Activated naive CD8-positive, alpha-beta T cell (primary cell): ENCODE measurements at regions not wholly inside any gene's neighbourhood (a gene's known extent, or its start where the extent isn't known, plus 50 kb on each side); places are given as distances from the start of the nearest gene placed in this dataset.
"Not testable (repeated sequence)": the region's sequence is repeated elsewhere in the genome, so short reads cannot be mapped to it uniquely, and the experiment has no call there.

ENCODE experiments used
- H3K27ac Mint-ChIP-seq: one replicate; pipeline ENCODE4 v1.8.0; 2021; ENCODE audit warnings: mixed read lengths
- H3K27me3 Mint-ChIP-seq: one replicate; pipeline ENCODE4 v1.8.0; 2021; ENCODE audit warnings: mixed read lengths
- H3K36me3 Mint-ChIP-seq: one replicate; pipeline ENCODE4 v1.8.0; 2021; ENCODE audit warnings: mixed read lengths
- H3K4me1 Mint-ChIP-seq: one replicate; pipeline ENCODE4 v1.8.0; 2021; ENCODE audit warnings: low read depth, mixed read lengths
- H3K4me3 Mint-ChIP-seq: one replicate; pipeline ENCODE4 v1.8.0; 2021; ENCODE audit warnings: mild to moderate bottlenecking, mixed read lengths
- H3K9me3 Mint-ChIP-seq: one replicate; pipeline ENCODE4 v1.8.0; 2021; ENCODE audit warnings: low read depth, mixed read lengths

DNA sequence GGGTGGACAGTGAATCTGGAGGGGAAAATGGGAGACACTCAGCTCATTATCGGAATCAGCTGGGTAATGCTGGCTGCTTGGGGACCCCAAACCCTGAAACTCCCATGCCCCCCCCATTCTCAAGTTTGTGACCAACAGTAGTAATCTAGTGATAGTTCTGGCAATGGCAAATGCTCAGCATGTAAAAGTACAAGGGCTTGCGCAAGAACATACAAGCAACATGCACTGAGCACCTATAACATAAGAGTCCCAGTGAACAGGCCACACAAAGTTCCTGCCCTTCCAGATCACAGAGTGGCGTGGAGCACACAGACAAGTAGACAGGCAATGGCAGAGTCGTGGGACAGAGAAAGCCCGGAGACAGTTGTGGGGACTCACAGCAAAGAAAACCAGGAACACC, 407.9 kb downstream of the MED13L start:
- Mint-ChIP-seq H3K4me3 (no peak overlapping the region), H3K27ac (no peak overlapping the region), H3K9me3 (no peaks in the 10 kb centered on the region), H3K27me3 (peaks cover 26% of the 10 kb centered on the region), H3K4me1 (no peaks in the 10 kb centered on the region), H3K36me3 (no peaks in the 10 kb centered on the region)

DNA sequence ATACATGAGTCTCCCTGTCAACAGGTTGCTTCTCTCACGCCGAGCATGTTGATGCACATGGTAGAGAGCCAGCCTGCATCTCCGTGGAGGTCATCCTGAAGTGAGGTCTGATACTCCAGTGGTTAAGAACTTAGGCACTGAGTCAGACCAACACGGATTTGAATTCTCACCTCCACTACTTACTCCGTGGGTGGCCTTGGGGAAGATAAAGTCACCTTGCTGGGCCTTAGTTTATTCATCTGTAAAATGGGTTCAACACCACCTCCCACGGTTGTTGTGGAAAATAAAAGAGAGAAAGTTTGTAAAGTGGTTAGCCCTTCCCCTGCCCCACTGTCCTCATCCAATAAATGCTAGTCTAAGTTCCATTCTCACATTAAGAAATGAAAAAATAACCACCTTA, 408.9 kb downstream of the MED13L start:
- no peaks in the 10 kb centered on the region for H3K4me1 Mint-ChIP-seq
- H3K36me3 Mint-ChIP-seq, result no peaks in the 10 kb centered on the region
- no peak overlapping the region for H3K27ac Mint-ChIP-seq
- H3K27me3 Mint-ChIP-seq, result peaks cover 22% of the 10 kb centered on the region
- no peak overlapping the region for H3K4me3 Mint-ChIP-seq
- H3K9me3 Mint-ChIP-seq, result no peaks in the 10 kb centered on the region

DNA sequence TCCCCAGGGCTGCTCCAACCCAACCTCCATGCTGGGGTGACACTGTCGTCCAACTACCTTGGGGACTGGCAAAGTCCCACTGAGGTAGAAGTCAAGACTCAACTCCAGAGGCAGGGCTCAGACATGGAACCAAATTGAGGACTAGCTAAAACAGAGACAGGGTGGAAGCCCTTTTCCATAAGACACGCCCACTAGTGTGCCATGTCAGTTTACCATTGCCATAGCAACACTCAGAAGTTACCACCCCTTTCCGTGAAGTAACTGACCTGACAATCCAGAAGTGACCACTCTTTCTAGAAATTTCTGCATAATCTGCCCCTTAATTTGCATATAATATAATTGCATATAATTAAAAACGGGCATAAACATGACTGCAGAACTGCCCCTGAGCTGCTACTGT, 409.6 kb downstream of the MED13L start:
- Mint-ChIP-seq H3K4me3 (no peak overlapping the region), H3K4me1 (no peaks in the 10 kb centered on the region), H3K27me3 (peaks cover 20% of the 10 kb centered on the region), H3K36me3 (no peaks in the 10 kb centered on the region), H3K9me3 (no peaks in the 10 kb centered on the region), H3K27ac (no peak overlapping the region)

DNA sequence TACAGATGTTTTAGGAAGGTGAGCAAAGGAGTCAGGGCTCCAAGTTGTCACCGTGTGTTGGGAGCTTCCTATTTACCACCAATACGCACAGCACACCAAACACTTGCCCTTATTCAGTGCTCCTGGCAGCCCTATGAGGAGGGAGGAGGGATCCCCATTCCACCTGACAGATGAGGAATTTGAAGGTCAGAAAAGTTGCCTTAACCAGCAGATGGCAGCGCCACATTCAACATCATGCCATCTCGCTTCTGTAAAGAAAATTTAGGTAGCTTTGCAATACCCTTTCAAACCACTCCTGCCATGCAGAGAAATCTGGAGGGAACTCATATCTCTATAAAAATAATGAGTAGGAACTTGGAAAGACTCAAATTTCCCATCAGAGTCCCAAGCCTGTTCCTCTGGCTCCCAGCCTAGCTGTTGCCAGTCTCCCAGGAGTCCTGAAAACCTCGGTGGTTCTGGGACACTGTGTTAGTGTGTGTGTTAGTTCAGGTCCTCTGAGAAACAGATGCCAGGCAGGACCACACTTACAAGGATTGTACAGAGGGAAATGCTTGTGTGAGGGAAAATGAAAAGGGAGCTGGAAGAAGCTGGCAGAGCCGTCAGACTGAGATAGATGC, 410.5 kb downstream of the MED13L start:
- Mint-ChIP-seq H3K36me3 (no peaks in the 10 kb centered on the region), H3K27ac (no peak overlapping the region), H3K4me3 (no peak overlapping the region), H3K9me3 (no peaks in the 10 kb centered on the region), H3K4me1 (no peaks in the 10 kb centered on the region), H3K27me3 (peaks cover 19% of the 10 kb centered on the region)

DNA sequence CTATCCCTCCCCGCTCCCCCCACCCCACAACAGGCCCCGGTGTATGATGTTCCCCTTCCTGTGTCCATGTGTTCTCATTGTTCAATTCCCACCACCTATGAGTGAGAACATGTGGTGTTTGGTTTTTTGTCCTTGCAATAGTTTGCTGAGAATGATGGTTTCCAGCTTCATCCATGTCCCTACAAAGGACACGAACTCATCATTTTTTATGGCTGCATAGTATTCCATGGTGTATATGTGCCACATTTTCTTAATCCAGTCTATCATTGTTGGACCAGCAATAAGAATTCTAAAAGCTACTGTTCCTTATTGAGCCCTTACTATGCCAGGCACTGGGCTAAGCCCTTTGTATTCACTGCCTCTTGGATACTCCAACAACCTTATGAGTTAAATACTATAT, 411.2 kb downstream of the MED13L start:
- H3K36me3 Mint-ChIP-seq, H3K27ac Mint-ChIP-seq, H3K4me1 Mint-ChIP-seq, H3K9me3 Mint-ChIP-seq, H3K4me3 Mint-ChIP-seq: not testable (repeated sequence)
- peaks cover 20% of the 10 kb centered on the region for H3K27me3 Mint-ChIP-seq

DNA sequence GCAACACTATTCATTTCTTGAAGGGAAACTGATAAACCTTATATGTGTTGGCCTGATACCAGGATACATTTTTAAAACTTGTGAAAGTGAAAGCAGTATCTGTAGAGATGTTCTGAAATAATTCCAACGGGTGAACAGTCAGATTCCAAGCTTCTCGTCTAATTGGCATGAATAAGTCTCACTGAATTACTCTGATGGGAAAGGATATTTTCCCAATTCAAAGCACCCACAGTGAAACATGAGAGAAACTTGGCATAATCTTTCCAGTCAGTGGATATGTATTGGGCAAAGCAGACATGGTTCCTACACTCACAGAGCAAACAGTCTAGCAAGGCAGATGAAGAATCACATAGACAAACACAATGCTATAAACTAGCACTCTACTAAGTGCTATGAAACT, 413.1 kb downstream of the MED13L start:
- Mint-ChIP-seq H3K27ac (no peak overlapping the region), H3K36me3 (no peaks in the 10 kb centered on the region), H3K27me3 (peaks cover 17% of the 10 kb centered on the region), H3K4me1 (no peaks in the 10 kb centered on the region), H3K9me3 (peaks cover 3% of the 10 kb centered on the region), H3K4me3 (no peak overlapping the region)

DNA sequence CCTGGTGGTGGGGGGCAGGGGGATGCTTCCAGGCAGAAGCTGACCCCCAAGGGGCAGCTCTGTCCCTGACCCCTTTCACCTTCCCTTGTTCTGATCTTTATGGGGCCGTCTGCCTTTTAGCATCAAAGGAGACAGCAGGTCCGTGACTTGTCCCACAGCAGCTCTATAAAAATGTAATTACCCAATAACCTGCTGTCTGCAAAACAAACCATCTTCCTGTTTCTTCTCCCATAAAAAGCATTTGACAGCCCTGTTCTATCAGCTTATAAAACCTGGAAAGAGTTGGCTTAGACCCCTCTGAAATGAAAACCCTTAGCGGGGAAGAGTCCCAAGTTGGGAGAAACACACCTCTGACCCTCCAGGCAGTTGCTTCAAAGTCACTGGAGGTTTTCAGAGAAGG, 416.9 kb downstream of the MED13L start:
- H3K4me1 Mint-ChIP-seq, result no peaks in the 10 kb centered on the region
- peaks cover 3% of the 10 kb centered on the region for H3K9me3 Mint-ChIP-seq
- H3K27me3 Mint-ChIP-seq, result peaks cover 23% of the 10 kb centered on the region
- no peaks in the 10 kb centered on the region for H3K36me3 Mint-ChIP-seq
- no peak overlapping the region for H3K27ac Mint-ChIP-seq
- H3K4me3 Mint-ChIP-seq, result no peak overlapping the region

DNA sequence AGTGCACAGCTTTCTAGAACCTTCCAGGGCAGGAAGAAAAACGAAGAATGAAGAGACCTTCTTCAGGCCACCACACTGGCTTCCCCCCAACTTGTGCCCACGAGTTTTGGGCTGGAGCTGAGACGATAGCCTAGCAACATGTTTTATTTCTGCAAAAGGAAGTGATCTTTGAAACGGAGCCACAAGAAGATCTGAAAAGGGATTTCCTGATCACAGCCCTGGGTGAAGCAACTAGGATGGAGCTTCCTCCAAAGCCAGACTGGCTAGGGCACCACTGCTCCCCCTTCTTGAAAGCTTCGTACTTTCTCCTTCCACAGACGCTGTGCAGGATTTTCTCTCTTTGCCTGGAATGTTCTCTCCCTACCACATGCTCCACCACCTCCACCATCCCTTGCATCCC, 418.3 kb downstream of the MED13L start:
- Mint-ChIP-seq H3K4me3 (no peak overlapping the region), H3K36me3 (no peaks in the 10 kb centered on the region), H3K27me3 (peaks cover 23% of the 10 kb centered on the region), H3K4me1 (no peaks in the 10 kb centered on the region), H3K9me3 (peaks cover 3% of the 10 kb centered on the region), H3K27ac (no peak overlapping the region)

DNA sequence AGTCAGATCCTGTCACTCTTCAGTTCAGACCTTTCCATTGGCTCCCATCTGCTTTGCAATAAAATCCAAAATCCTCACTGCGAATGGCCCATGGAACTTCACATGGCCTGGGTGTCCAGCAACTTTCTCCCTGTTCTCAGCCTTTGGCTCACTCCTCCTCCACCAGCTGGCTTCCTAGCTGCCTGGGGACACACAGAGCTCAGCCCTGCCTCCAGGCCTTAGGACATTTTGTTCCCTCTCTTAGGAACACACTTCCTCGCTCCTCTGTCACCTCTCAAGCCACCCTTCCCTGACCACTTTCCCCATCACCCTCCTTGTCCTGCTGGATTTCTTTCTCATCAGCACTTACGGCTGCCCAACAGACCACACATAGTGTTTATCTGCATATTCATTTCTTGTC, 419.6 kb downstream of the MED13L start:
- H3K4me1 Mint-ChIP-seq, result no peaks in the 10 kb centered on the region
- no peaks in the 10 kb centered on the region for H3K36me3 Mint-ChIP-seq
- H3K27me3 Mint-ChIP-seq, result peaks cover 21% of the 10 kb centered on the region
- no peak overlapping the region for H3K27ac Mint-ChIP-seq
- H3K9me3 Mint-ChIP-seq, result peaks cover 3% of the 10 kb centered on the region
- H3K4me3 Mint-ChIP-seq, result no peak overlapping the region

DNA sequence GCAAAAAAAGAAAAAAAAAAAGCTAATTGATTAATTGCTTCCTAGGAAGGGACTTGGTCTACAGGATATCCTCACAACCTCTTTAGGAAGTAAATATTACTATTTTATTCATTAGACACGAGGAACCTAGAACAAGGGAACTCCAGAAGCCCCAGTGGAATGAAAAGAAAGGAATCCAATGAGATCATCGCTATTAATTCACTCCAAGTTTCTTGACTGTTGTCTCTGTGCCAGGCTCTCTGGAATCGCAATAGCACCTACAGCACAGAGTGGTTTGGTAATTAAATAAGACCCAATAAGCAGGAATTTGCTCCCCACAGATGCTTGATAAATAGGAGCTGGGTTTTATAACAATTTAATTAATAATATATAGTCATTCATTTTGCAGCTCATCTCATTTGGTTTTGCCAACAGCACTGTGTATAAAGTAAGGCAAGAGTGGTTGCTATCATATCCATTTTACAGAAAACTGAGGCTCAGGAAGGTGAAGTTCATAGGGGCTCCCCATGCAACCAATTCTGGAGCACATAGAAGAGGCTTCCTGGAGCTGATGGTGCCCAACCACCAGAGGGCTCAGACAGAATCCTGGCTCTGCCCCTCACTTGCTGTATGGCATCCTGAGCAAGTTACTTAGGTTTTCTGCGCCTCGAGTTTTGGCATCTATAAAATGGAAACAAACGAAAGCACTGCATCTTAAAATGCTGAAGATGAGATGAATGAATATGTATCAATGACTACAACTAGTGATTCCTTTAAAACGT, 420.2 kb downstream of the MED13L start:
- Mint-ChIP-seq H3K9me3 (peaks cover 3% of the 10 kb centered on the region), H3K27ac (no peak overlapping the region), H3K36me3 (no peaks in the 10 kb centered on the region), H3K27me3 (peaks cover 19% of the 10 kb centered on the region), H3K4me3 (no peak overlapping the region), H3K4me1 (no peaks in the 10 kb centered on the region)

DNA sequence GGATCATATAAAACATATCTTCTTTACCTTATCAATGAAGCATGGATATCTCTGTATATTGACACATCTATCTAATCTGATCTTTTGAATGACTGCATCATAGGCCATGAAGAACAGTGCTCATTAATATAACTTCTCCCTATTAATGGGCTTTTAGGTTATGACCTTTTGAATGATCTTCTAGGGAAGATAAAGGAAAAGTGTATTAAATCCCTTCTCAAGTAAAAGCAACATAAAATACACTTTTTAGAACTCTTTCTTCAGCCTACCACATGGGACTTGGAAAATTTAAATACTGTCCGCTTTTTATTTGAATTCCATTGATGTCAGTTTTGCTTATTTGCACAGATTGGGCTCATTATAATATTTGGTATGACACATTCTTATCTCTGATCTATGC, 425.4 kb downstream of the MED13L start:
- Mint-ChIP-seq H3K9me3 (no peaks in the 10 kb centered on the region), H3K36me3 (no peaks in the 10 kb centered on the region), H3K27me3 (peaks cover 10% of the 10 kb centered on the region), H3K4me3 (no peak overlapping the region), H3K27ac (no peak overlapping the region), H3K4me1 (no peaks in the 10 kb centered on the region)

DNA sequence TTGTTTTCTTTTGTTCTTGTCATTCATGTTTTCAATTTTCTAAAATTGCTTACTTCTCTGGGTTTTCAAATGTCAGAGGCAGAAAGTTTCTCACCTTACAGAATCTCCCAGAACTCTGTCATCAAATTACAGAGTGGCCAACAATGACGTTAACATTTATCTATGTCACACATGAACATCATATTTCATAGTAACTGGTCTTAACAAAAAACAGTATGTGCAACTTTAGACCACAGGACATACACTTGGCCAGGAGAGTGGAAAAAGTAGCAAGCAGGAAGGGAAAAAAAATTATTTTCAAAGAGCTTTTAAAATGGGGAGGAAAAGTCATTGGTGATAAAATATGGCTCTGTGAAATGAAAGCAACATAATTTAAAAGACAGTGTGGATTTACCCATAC, 426.5 kb downstream of the MED13L start:
- Mint-ChIP-seq H3K27ac (no peak overlapping the region), H3K36me3 (no peaks in the 10 kb centered on the region), H3K4me3 (no peak overlapping the region), H3K9me3 (no peaks in the 10 kb centered on the region), H3K27me3 (peaks cover 7% of the 10 kb centered on the region), H3K4me1 (no peaks in the 10 kb centered on the region)

DNA sequence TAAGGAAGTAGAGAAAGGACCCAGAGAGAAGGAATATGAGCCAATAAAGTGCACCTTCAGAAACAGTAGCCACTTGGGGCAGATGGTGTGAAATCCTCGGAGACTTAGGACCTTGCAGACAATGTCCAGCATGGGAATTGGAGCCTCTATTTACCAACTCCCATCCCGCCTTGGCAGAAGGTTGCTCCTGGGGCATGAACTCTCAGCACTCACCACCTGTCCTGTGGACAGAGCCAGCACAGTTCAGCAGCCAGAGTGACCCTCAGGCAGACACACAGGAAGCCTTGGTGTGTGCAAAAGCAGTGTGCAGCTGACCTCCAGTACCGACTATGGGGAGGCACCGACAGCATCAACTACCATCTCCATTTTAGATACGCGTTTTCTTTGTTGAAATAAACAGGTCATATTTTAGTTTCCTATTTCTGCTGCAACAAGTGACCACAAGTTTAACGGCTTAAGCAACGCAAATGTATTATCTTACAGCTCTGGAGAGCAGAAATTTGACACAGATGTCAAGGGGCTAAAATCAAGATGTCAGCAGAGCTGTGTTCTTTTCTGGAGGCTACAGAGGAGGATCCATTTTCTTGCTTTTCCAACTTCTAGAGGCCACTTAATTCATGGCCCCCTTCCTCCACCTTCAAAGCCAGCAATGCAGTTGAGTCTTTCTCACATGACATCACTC, 428.1 kb downstream of the MED13L start:
- Mint-ChIP-seq H3K4me3 (no peak overlapping the region), H3K27me3 (peaks cover 7% of the 10 kb centered on the region), H3K9me3 (no peaks in the 10 kb centered on the region), H3K36me3 (no peaks in the 10 kb centered on the region), H3K27ac (no peak overlapping the region), H3K4me1 (no peaks in the 10 kb centered on the region)

DNA sequence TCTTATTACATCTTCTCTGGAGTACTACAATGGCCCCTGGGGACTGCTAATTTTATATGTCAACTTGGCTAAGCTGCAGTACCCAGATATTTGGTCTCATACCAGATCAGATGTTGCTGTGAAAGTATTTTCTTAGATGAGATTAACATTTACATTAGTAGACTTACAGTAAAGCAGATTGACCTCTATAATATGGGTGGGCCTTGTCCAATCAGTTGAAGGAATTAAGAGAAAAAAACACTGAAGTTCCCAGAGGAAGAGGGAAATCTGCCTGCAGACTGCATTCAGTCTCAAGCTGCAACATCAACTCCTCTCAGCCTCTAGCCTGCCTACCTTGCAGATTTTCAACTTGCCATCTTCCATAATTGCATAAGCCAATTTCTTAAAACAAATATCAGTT, 430.1 kb downstream of the MED13L start:
- no peak overlapping the region for H3K27ac Mint-ChIP-seq
- H3K27me3 Mint-ChIP-seq, result peaks cover 7% of the 10 kb centered on the region
- no peak overlapping the region for H3K4me3 Mint-ChIP-seq
- H3K4me1 Mint-ChIP-seq, result no peaks in the 10 kb centered on the region
- H3K36me3 Mint-ChIP-seq, result no peaks in the 10 kb centered on the region
- no peaks in the 10 kb centered on the region for H3K9me3 Mint-ChIP-seq

DNA sequence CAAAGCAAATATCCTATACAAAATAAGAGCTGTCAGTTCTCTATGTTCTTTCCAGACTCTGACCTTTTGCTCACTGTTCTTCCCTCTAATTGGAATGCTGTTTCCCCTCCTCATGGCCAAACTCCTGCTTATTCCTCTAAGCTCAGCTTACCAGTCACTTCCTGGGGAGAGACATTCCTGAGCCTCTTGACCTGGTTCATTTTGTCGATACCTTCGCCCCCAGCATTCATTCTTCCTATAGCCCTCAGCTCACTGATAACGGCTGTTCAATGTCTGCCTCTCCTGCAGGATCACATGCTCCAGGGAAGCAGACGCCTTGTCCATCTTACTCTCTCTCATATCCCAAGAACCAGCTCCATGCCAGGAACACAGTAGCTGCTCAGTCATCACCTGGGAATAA, 431.0 kb downstream of the MED13L start:
- no peaks in the 10 kb centered on the region for H3K4me1 Mint-ChIP-seq
- H3K36me3 Mint-ChIP-seq, result no peaks in the 10 kb centered on the region
- no peak overlapping the region for H3K4me3 Mint-ChIP-seq
- H3K9me3 Mint-ChIP-seq, result no peaks in the 10 kb centered on the region
- H3K27me3 Mint-ChIP-seq, result peaks cover 7% of the 10 kb centered on the region
- H3K27ac Mint-ChIP-seq, result no peak overlapping the region
